PFSK-1 (cell line): ENCODE measurements at regions not wholly inside any gene's neighbourhood (a gene's known extent, or its start where the extent isn't known, plus 50 kb on each side); places are given as distances from the start of the nearest gene placed in this dataset.

Experiments
- FOXP2 ChIP-seq: optimal IDR thresholded peaks from 2 replicates; pipeline ENCODE3; 2011; ENCODE audit warnings: borderline replicate concordance, control low read depth, inconsistent platforms; ENCODE audit not compliant: insufficient read depth; ENCODE audit errors: extremely low read length, extremely low read depth
- POLR2AphosphoS5 ChIP-seq: IDR thresholded peaks from 2 replicates; pipeline ENCODE4 v1.6.1; 2012; ENCODE audit warnings: low read depth, mild to moderate bottlenecking, control low read depth, low read length, moderate library complexity
- REST ChIP-seq, 2 experiments: IDR thresholded peaks; 2 replicates each; pipeline versions ENCODE4 v1.6.1 to v1.8.0; 2011 to 2012; ENCODE audit warnings: low read depth in 2 of 2, low read length in 2 of 2, control low read depth in 1 of 2, inconsistent platforms in 1 of 2, mild to moderate bottlenecking in 1 of 2, moderate library complexity in 1 of 2; ENCODE audit not compliant: insufficient read depth in 1 of 2
- SIN3A ChIP-seq: IDR thresholded peaks from 2 replicates; pipeline ENCODE4 v1.6.1; 2012; ENCODE audit warnings: mild to moderate bottlenecking, low read length, moderate library complexity, borderline replicate concordance; ENCODE audit not compliant: insufficient read depth
- TAF1 ChIP-seq: IDR thresholded peaks from 2 replicates; pipeline ENCODE4 v1.6.1; 2012; ENCODE audit warnings: low read length, control low read depth, borderline replicate concordance; ENCODE audit not compliant: insufficient read depth

- TF ChIP-seq SIN3A (no peak), POLR2AphosphoS5 (no peak), REST (IDR thresholded peaks at IDR 0.05; ENCODE audit: insufficient read depth in 1 of 2, low read depth in 2 of 2, low read length in 2 of 2) (no peak), TAF1 (no peak), FOXP2 (no peak)
Observed at GRCh38 chr15:39052323-39052705, 487.7 kb upstream of the RASGRP1 start.
